ENCODE measurements at regions not wholly inside any gene's neighbourhood (a gene's known extent, or its start where the extent isn't known, plus 50 kb on each side); places are given as distances from the start of the nearest gene placed in this dataset.

GRCh38 chr13:30147015-30147414 lies 160.3 kb downstream of the KATNAL1 start:
- TF ChIP-seq, protein P1, sequence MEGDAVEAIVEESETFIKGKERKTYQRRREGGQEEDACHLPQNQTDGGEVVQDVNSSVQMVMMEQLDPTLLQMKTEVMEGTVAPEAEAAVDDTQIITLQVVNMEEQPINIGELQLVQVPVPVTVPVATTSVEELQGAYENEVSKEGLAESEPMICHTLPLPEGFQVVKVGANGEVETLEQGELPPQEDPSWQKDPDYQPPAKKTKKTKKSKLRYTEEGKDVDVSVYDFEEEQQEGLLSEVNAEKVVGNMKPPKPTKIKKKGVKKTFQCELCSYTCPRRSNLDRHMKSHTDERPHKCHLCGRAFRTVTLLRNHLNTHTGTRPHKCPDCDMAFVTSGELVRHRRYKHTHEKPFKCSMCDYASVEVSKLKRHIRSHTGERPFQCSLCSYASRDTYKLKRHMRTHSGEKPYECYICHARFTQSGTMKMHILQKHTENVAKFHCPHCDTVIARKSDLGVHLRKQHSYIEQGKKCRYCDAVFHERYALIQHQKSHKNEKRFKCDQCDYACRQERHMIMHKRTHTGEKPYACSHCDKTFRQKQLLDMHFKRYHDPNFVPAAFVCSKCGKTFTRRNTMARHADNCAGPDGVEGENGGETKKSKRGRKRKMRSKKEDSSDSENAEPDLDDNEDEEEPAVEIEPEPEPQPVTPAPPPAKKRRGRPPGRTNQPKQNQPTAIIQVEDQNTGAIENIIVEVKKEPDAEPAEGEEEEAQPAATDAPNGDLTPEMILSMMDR (IDR thresholded peaks at IDR 0.05): no peak
- Mint-ChIP-seq H3K9me3 (ENCODE audit: unreplicated experiment) (no peaks in the 10 kb centered on the region), H3K27me3 (ENCODE audit: unreplicated experiment) (peaks cover 4% of the 10 kb centered on the region), H3K4me1 (ENCODE audit: unreplicated experiment) (peaks cover 26% of the 10 kb centered on the region), H3K36me3 (ENCODE audit: unreplicated experiment) (no peaks in the 10 kb centered on the region), H3K27ac (ENCODE audit: unreplicated experiment) (no peak overlapping the region), H3K4me3 (ENCODE audit: unreplicated experiment) (no peak overlapping the region)
- no peak for DNase-seq (ENCODE audit: extremely low spot score, unreplicated experiment)

- DNase-seq (ENCODE audit: extremely low spot score, unreplicated experiment): no peak
Measured at GRCh38 chr13:30145709-30146367, 161.5 kb downstream of the KATNAL1 start.

GRCh38 chr13:30143666-30144400 lies 163.5 kb downstream of the KATNAL1 start:
- Mint-ChIP-seq H3K36me3 (ENCODE audit: unreplicated experiment) (no peaks in the 10 kb centered on the region), H3K9me3 (ENCODE audit: unreplicated experiment) (no peaks in the 10 kb centered on the region), H3K27me3 (ENCODE audit: unreplicated experiment) (no peaks in the 10 kb centered on the region), H3K4me3 (ENCODE audit: unreplicated experiment) (no peak overlapping the region), H3K4me1 (ENCODE audit: unreplicated experiment) (peaks cover 29% of the 10 kb centered on the region), H3K27ac (ENCODE audit: unreplicated experiment) (peak overlapping the region; percentile 87)
- TF ChIP-seq, protein P1 (IDR thresholded peaks at IDR 0.05): no peak
- no peak for DNase-seq (ENCODE audit: extremely low spot score, unreplicated experiment)

More at GRCh38 chr13:30145709-30146367, 161.5 kb downstream of the KATNAL1 start:
- Mint-ChIP-seq H3K36me3 (ENCODE audit: unreplicated experiment) (no peaks in the 10 kb centered on the region), H3K27ac (ENCODE audit: unreplicated experiment) (no peak overlapping the region), H3K9me3 (ENCODE audit: unreplicated experiment) (no peaks in the 10 kb centered on the region), H3K4me3 (ENCODE audit: unreplicated experiment) (no peak overlapping the region), H3K27me3 (ENCODE audit: unreplicated experiment) (peaks cover 4% of the 10 kb centered on the region), H3K4me1 (ENCODE audit: unreplicated experiment) (peaks cover 29% of the 10 kb centered on the region)
- TF ChIP-seq, protein P1 (IDR thresholded peaks at IDR 0.05): no peak

DNA sequence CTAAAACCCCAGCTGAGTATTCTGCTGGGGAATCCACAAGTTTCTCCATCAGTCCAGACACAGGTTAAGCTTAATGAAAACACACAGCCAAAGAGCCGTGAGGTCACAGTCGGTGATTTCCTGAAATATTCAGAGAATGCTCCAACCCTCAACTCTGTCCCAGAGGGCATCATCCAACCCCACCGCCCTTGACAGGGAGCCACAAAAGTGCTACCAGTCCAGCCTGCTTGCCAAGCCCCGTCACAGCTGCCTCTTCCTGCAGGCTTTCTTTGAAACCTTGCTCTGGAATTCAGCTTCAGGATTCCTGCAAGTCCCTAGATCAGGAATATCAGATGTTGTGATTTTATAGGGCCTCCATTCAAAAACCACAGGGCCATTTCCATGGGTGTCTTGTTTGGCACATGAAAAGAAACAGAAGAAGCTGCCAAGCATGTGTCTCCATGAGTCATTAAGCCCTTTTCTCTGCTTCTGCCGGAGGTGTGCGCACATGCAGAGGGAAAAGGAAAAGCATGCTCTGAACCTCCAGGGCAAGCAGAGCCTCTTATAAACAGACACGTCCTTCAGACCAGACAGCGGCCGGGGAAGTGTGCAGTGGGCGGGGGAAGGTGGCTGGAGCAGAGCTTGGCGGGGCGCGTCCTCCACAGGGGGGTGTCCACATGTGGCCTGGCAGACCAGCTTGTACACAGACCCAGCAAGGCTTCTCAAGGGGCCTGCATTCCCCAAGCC lies 164.7 kb downstream of the KATNAL1 start:
- H3K27ac Mint-ChIP-seq (ENCODE audit: unreplicated experiment): peak overlapping the region; percentile 87
- no peaks in the 10 kb centered on the region for H3K27me3 Mint-ChIP-seq (ENCODE audit: unreplicated experiment)
- H3K4me3 Mint-ChIP-seq (ENCODE audit: unreplicated experiment): no peak overlapping the region
- H3K9me3 Mint-ChIP-seq (ENCODE audit: unreplicated experiment): no peaks in the 10 kb centered on the region
- H3K36me3 Mint-ChIP-seq (ENCODE audit: unreplicated experiment): no peaks in the 10 kb centered on the region
- peaks cover 32% of the 10 kb centered on the region for H3K4me1 Mint-ChIP-seq (ENCODE audit: unreplicated experiment)
- DNase-seq (ENCODE audit: extremely low spot score, unreplicated experiment): peak; percentile 91
- TF ChIP-seq, protein P1 (IDR thresholded peaks at IDR 0.05): no peak

All from osteocyte (in vitro differentiated cells).